ENCODE measurements at regions not wholly inside any gene's neighbourhood (a gene's known extent, or its start where the extent isn't known, plus 50 kb on each side); places are given as distances from the start of the nearest gene placed in this dataset.

- no peak for TF ChIP-seq BRCA1 (IDR thresholded peaks at IDR 0.05; ENCODE audit: low read depth, low read length)
- no peak for TF ChIP-seq RNF2 (IDR thresholded peaks at IDR 0.05; ENCODE audit: borderline replicate concordance, low read depth, low read length, missing control alignments, poor library complexity, severe bottlenecking)
- TF ChIP-seq BCL11A (IDR thresholded peaks at IDR 0.05; ENCODE audit: low read depth in 2 of 2, low read length in 2 of 2): no peak
- TF ChIP-seq YY1 (IDR thresholded peaks at IDR 0.05; ENCODE audit: low read depth, low read length): no peak
- no peak for TF ChIP-seq SAP30 (IDR thresholded peaks at IDR 0.05; ENCODE audit: insufficient read depth, insufficient replicate concordance, low read length)
Observed at GRCh38 chr20:10863337-10864060, 189.7 kb upstream of the JAG1 start (continued).

Data from H1 (cell line).